ENCODE measurements at regions not wholly inside any gene's neighbourhood (a gene's known extent, or its start where the extent isn't known, plus 50 kb on each side); places are given as distances from the start of the nearest gene placed in this dataset.

DNA sequence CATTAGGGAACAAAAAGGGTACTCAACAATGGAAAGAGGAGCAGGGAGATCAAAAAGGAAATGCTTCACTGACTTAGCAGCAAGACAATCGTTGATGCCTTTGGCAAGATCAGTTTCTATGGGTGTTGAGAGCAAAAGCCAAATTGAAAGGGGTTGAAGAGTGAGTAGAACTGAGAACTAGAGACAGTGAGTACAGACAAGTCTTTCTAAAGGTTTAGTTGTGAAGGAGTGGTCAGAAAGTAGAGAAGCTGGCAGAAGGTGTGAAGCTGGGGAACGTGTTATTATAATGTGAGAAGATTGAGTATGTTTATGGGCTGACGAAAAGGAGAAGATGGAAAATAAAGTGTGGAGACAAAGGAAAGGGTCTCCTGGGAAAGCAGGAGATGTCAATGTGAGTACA, 221.2 kb upstream of the USP25 start:
- in situ Hi-C loops (cut with HindIII; ENCODE audit: low sequenced_read_pairs), result no loop called here

- in situ Hi-C loops (cut with HindIII; ENCODE audit: low sequenced_read_pairs), result no loop called here
These were observed 215.5 kb upstream of the USP25 start for GRCh38 chr21:15514073-15514946.

DNA sequence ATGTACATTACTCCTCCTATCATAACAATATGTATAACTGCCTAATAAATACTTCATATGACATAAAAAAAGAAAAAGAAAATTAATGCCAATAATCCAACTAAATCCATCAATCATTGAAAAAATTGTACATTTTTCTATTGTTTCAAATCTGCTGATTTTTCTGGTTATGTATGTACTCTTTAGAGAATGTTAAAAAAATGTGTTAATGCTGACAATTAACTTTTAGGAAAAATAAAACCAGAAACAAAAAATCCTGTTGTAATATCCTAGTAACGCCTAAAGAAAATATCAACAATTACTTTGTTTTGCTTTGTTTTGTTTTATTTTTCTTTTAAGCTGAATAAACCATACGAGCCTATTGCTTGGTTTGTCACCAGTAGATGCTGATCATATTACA, 213.9 kb upstream of the USP25 start:
- in situ Hi-C loops (cut with HindIII; ENCODE audit: low sequenced_read_pairs), result no loop called here

GRCh38 chr21:15517394-15517793, 212.4 kb upstream of the USP25 start:
- in situ Hi-C loops (cut with HindIII; ENCODE audit: low sequenced_read_pairs), result no loop called here

GRCh38 chr21:15520811-15521643, 208.8 kb upstream of the USP25 start:
- in situ Hi-C loops (cut with HindIII; ENCODE audit: low sequenced_read_pairs), result no loop called here

- in situ Hi-C loops (cut with HindIII; ENCODE audit: low sequenced_read_pairs), result no loop called here
These were observed 208.2 kb upstream of the USP25 start for GRCh38 chr21:15521644-15522001.

DNA sequence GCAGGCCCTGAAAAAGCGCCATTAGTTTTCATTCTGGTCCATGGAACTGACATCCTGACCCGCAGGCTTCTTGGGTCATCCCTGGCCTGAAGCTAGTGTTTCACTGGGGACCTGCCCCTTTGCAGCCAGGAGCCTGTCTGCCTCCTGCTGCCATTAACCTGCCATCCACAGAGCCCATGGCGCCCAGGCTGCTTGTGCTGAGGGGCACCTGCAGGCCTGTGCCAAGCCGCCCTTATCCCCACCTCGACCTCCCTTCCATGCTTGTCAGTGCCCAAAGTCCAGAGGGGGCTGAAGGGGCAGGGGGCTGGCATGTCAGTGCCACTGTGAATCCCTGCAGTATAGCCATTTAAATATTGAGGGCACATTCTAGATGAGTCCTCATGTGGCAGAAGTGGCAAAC, 207.6 kb upstream of the USP25 start:
- in situ Hi-C loops (cut with HindIII; ENCODE audit: low sequenced_read_pairs), result no loop called here

DNA sequence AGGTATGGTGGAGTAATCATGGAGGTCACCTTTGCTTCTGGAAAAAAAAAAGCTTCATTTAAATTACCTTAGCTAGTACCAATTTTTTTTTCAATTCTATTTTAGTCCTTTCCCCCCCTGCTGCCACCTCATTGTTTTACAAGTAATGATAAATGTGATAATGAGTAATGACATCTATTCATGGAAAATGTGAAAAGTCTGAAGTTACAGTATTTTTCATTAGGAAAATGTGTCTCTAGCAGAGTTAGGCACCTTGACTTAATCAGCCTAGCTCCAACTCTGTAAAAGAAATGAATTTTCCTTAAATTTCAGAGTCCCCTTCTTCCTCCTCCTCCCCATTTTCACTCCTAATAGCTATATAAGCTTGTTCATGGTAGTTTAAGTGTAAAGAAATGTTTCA, 204.9 kb upstream of the USP25 start:
- in situ Hi-C loops (cut with HindIII; ENCODE audit: low sequenced_read_pairs), result no loop called here

- in situ Hi-C loops (cut with HindIII; ENCODE audit: low sequenced_read_pairs), result no loop called here
These were observed 203.0 kb upstream of the USP25 start for GRCh38 chr21:15526798-15527197.

DNA sequence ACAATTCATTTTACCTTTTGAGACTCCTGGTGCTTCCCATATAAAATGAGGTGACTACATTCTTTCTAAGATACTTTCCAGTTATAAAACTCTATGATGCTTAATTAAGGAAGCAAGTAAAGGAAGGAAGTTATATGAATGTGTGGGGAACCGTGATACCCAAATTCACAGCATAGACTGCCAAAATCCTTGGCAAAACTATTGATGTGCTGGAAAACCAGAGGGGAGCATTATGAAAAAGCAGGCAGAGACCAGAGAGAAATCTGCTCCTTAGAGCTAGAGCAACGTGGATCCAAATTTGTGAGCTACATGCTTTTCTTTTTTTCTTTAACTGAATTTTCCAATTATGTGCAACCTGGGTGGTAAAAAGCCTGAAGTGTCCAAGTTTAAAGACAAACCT, 201.4 kb upstream of the USP25 start:
- in situ Hi-C loops (cut with HindIII; ENCODE audit: low sequenced_read_pairs), result no loop called here

- in situ Hi-C loops (cut with HindIII; ENCODE audit: low sequenced_read_pairs), result no loop called here
These were observed 197.8 kb upstream of the USP25 start for GRCh38 chr21:15531986-15532385.

- in situ Hi-C loops (cut with HindIII; ENCODE audit: low sequenced_read_pairs), result no loop called here
These were observed 196.2 kb upstream of the USP25 start for GRCh38 chr21:15533618-15534017.

DNA sequence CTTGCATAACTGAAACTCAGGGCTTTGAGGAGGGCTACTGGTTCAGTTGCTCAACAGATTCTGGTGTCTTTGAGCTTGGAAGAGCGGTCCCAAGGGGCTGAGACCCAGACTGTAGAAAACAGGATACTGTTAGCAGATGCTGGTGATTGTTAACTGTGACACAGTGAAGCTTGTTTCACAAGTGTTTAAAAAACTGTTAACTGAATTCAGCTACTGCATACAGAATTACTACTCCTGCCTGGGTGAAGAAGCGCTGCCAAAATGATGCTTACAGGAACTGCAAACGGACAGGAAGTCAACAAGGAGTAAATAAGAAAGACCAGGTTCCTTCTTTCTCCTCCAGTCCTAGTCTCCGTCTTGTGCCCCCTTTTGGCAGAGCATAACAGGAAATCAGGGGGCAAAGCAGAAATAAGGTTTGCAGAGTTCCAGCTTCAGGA, 195.3 kb upstream of the USP25 start:
- in situ Hi-C loops (cut with HindIII; ENCODE audit: low sequenced_read_pairs), result no loop called here

- in situ Hi-C loops (cut with HindIII; ENCODE audit: low sequenced_read_pairs), result no loop called here
These were observed 190.4 kb upstream of the USP25 start for GRCh38 chr21:15539376-15539775.

- in situ Hi-C loops (cut with HindIII; ENCODE audit: low sequenced_read_pairs), result no loop called here
These were observed 186.3 kb upstream of the USP25 start for GRCh38 chr21:15543473-15543872.

DNA sequence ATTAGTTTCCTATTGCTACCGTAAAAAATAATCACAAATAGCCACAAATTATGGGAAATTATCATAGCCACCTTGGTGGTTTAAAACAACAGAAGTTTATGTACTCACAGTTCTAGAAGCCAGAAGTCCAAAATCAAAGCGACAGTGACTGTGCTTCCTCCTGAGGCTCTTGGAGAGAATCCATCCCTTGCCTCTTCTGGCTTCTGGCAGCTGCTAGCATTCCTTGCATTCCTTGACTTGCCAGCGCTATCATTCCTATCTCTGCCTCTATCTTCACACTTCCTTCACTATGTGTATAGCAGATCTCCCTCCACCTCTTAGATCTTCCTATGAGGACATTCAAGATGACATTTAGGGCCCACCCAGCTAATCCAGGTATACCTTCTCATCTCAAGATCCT, 180.1 kb upstream of the USP25 start:
- in situ Hi-C loops (cut with HindIII; ENCODE audit: low sequenced_read_pairs), result no loop called here

DNA sequence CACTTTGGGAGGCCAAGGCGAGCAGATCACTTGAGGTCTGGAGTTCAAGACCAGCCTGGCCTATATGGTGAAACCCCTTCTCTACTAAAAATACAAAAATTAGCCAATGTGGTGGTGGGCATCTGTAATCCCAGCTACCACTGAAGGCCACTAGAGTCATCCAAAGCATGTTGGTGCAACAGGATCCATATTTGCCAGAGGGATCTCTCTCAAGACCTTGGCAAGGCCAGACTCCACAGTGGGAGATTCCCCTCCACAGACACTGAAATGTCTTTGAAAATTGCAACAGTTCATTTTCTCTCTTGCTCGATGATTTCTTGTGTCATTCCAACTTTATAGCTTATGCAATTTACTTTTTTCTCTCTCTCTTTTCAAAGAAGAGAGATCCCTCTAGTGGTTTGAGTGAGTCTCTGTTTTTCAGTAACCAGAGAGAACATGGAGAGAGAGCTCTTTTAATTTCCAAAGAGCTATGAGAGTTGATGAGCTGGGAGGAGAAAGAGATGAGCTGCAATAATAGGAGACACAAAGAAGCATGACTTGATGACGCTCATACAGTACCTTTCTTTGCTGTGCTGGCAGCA, 176.8 kb upstream of the USP25 start:
- in situ Hi-C loops (cut with HindIII; ENCODE audit: low sequenced_read_pairs), result no loop called here

DNA sequence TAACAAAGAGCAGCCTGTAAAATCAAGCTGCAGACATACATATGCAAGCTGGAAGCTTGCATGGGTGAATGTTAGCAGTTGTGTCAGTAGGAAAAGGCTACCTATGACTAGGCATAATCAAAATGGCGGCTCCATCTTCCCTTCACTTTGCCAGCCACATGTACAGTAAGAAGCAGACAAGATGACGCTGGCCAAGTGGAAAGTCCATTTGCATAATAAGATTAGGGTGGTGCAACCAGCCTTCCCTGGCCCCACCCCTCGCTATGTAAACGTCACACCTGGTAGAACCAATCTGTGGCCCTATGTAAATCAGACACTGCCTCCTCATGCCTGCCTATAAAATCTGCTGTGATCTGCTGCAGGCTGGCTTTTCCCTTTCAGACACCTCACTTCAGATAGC, 171.9 kb upstream of the USP25 start:
- in situ Hi-C loops (cut with HindIII; ENCODE audit: low sequenced_read_pairs), result no loop called here

DNA sequence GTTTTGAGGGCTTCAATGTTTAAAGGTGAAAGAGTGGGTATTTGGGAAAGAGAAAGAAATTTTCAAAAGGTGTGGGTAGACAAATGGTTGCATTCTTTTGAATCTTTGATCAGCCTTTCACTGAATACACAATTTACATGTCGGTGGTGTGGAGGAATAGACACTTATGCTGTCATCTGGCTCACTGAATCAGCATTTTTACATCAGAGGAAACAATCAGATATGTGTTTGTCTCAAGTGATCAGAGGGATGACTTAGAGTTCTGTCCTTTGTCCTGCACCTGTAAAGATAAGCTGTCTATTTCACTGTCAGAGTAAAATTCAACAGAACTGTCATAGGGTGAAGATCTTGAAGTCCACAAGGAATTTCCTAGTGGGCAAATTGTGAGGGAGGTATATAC, 170.9 kb upstream of the USP25 start:
- in situ Hi-C loops (cut with HindIII; ENCODE audit: low sequenced_read_pairs), result no loop called here

DNA sequence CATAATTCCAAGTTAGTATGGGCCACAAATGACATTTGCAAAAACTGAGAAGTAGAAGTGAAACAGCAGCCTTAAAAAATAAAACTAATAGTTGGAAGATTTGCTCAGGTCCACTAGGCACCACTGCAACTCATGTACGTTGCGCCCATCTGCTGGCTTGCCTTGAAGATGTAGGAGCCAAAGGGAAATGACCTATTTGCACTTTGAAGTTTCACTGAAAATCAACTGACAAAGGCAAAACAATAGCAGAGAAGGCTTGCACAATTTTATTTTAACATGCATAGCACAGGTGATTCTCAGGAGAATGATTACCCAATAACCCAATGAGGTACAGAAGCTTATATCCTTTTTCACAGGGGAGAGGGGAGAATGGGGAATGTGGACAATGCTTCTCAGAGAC, 170.1 kb upstream of the USP25 start:
- in situ Hi-C loops (cut with HindIII; ENCODE audit: low sequenced_read_pairs), result no loop called here

DNA sequence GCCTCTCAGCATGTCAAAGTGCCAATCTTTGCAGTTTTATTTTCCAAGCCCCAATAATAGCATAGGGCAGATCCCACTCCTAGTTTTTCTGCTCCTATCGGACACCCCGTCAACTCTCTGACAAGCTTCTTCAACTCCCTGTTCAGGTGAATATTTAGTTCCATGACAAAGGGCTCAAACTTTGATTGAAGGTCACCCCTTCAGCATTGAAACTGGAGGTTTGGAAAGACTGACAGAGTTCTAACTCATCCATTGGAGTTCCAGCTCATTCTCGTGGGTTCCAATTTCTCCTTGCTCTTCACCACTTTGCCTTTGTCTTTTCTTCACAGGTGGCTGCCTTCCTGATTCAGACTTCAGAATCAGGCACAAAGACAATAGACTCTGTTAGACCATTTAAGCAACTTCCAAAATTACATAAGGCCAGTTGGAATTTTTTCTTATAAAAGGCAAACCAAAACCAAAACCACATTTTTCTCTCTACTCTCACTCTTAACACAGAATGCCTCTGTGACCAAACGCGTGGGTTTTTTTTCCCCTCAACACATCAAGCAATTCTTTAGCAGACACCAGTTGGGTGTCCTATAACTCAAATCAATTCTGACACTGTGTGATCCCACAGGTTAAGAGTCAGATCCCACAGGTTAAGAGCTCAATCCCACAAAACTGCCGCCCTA, 169.3 kb upstream of the USP25 start:
- in situ Hi-C loops (cut with HindIII; ENCODE audit: low sequenced_read_pairs), result no loop called here
